ENCODE measurements at regions not wholly inside any gene's neighbourhood (a gene's known extent, or its start where the extent isn't known, plus 50 kb on each side); places are given as distances from the start of the nearest gene placed in this dataset.

DNA sequence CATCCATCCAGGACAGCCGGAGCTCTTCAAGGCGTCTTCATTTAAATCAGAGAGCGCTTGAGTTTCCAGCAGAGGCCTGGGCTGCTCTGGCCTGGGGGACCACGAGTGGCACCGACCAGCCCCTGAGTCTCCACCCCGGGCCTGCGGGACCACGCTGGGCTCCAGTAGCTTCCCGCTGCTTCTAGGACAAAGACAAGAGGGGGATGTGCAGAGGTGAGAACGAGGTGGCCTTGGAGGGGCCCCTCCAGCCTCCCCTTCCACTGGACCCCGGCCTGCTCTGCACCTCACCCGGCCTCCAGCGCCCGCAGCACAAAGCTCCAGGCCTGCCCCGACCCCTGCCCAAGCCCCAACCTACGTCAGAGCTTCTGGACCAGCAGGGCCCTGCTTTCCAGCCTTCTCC lies 81.6 kb downstream of the IRX2 start (continued):
- TF ChIP-seq HDAC2 (IDR thresholded peaks at IDR 0.05; ENCODE audit: borderline replicate concordance in 1 of 2, low read depth in 2 of 2, low read length in 2 of 2) (no peak), SIX5 (IDR thresholded peaks at IDR 0.05; ENCODE audit: low read depth, low read length) (no peak), RAD21 (IDR thresholded peaks at IDR 0.05 in 1 of 2, conservative IDR thresholded peaks at IDR 0.05 in 1 of 2; ENCODE audit: low read depth in 2 of 2, low read length in 2 of 2) (no peak), BACH1 (IDR thresholded peaks at IDR 0.05; ENCODE audit: low read length) (no peak), FOSL1 (IDR thresholded peaks at IDR 0.05; ENCODE audit: insufficient read depth, low read depth, low read length) (no peak)
- TF ChIP-seq, protein P1, sequence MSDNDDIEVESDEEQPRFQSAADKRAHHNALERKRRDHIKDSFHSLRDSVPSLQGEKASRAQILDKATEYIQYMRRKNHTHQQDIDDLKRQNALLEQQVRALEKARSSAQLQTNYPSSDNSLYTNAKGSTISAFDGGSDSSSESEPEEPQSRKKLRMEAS (IDR thresholded peaks at IDR 0.05), result no peak

Measured in H1 (cell line).